T-cell (primary cell): ENCODE measurements at regions not wholly inside any gene's neighbourhood (a gene's known extent, or its start where the extent isn't known, plus 50 kb on each side); places are given as distances from the start of the nearest gene placed in this dataset.

Source experiments
- ATAC-seq, 4 experiments: fragments of 200-7000 bp in 3 of 4; fragments of 150-1000 bp in 1 of 4; cut with Tn5 transposase; replicated peaks in 1 of 4; 1 replicate in 3 of 4; 2 replicates in 1 of 4; pipeline ENCODE4 v1.10.0; 2021; ENCODE audit warnings: moderate library complexity in 3 of 4, mild to moderate bottlenecking in 2 of 4, moderate number of reproducible peaks in 1 of 4
- CTCF ChIA-PET, 2 donors: fragments of 300-600 bp; sonication (Branson Sonifier 250); formaldehyde crosslinking; loops; one replicate each; lab custom pipeline; 2022; ENCODE audit warnings: antibody characterized with exemption in 2 of 2; lab: Charles Lee
- POLR2A ChIA-PET, 2 donors: fragments of 300-600 bp; sonication (Branson Sonifier 250); formaldehyde crosslinking; loops; one replicate each; lab custom pipeline; 2022; ENCODE audit warnings: antibody characterized with exemption in 2 of 2; lab: Charles Lee
- DNase-seq, 35 experiments: peaks; one replicate each; pipeline versions ENCODE4 v3.0.0 to v3.0.0-alpha.2; 2013 to 2023
- H3K27ac ChIP-seq: one replicate; pipeline ENCODE4 v1.5.1; 2013; ENCODE audit warnings: low read length
- H3K27me3 ChIP-seq, 2 experiments: replicated peaks in 1 of 2; 1 replicate in 1 of 2; 2 replicates in 1 of 2; pipeline versions ENCODE4 v1.6.1 to v1.7.0; 2013; ENCODE audit warnings: low read length in 1 of 2, mixed read lengths in 1 of 2; ENCODE audit not compliant: control insufficient read depth in 2 of 2, insufficient read depth in 2 of 2; ENCODE audit errors: extremely low read depth in 1 of 2
- H3K36me3 ChIP-seq, 2 donors: 1 replicate in 1 of 2; 2 replicates in 1 of 2; pipeline versions ENCODE4 v1.6.1 to v1.7.0; 2013; ENCODE audit warnings: low read length in 1 of 2; ENCODE audit not compliant: control insufficient read depth in 2 of 2, insufficient read depth in 1 of 2; ENCODE audit errors: extremely low read depth in 1 of 2
- H3K4me1 ChIP-seq, 2 experiments: 1 replicate in 1 of 2; 2 replicates in 1 of 2; pipeline versions ENCODE4 v1.6.1 to v1.7.0; 2013; ENCODE audit warnings: low read length in 2 of 2, mixed read lengths in 1 of 2; ENCODE audit not compliant: insufficient read depth in 2 of 2, control insufficient read depth in 1 of 2; ENCODE audit errors: extremely low read depth in 1 of 2
- H3K4me3 ChIP-seq, 2 donors: 1 replicate in 1 of 2; 2 replicates in 1 of 2; pipeline versions ENCODE4 v1.5.1 to v1.7.0; 2013; ENCODE audit warnings: mild to moderate bottlenecking in 2 of 2, low read length in 1 of 2, moderate library complexity in 1 of 2; ENCODE audit not compliant: control insufficient read depth in 1 of 2; ENCODE audit errors: extremely low read depth in 1 of 2
- H3K9me3 ChIP-seq: 2 replicates; pipeline ENCODE4 v1.7.0; 2013
- H3K27ac Mint-ChIP-seq, 2 donors: one replicate each; pipeline ENCODE4 v1.8.0; 2020 to 2021; ENCODE audit warnings: mild to moderate bottlenecking in 2 of 2, mixed read lengths in 2 of 2
- H3K27me3 Mint-ChIP-seq, 2 donors: one replicate each; pipeline ENCODE4 v1.8.0; 2021 to 2022; ENCODE audit warnings: mixed read lengths in 2 of 2
- H3K36me3 Mint-ChIP-seq: one replicate; pipeline ENCODE4 v1.8.0; 2021; ENCODE audit warnings: mixed read lengths
- H3K4me1 Mint-ChIP-seq, 3 donors: one replicate each; pipeline ENCODE4 v1.8.0; 2020 to 2022; ENCODE audit warnings: mixed read lengths in 3 of 3, mild to moderate bottlenecking in 1 of 3
- H3K4me3 Mint-ChIP-seq, 3 donors: one replicate each; pipeline ENCODE4 v1.8.0; 2020 to 2022; ENCODE audit warnings: mild to moderate bottlenecking in 3 of 3, mixed read lengths in 3 of 3, moderate library complexity in 3 of 3
- H3K9me3 Mint-ChIP-seq, 3 donors: one replicate each; pipeline ENCODE4 v1.8.0; 2020 to 2022; ENCODE audit warnings: mixed read lengths in 3 of 3
- WGBS: methylation state at CpG from one replicate; pipeline ENCODE4 v1.1.5; 2013; ENCODE audit warnings: missing lambda C conversion rate; ENCODE audit not compliant: insufficient coverage; 5-methylcytosine and 5-hydroxymethylcytosine counted together

DNA sequence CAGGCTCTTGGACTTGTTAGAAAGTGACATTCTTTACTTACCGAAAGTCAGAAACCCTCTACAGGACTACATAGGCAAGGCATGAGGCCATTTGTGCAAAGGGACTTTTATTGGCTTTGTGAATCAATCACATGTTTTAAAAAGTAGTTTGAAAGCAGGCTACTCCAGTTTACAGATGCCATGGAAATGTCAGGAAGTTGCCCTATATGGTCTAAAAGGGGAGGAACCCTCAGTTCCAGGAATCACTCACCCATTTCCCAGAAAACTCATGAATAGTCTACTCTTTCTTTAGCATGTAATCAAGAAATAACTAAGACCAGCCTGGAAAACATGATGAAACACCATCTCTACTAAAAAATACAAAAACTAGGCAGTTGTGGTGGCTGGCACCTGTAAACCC is 51.0 kb upstream of the MKRN3 start:
- no peaks in the 10 kb centered on the region for H3K9me3 ChIP-seq
- no peak overlapping the region for H3K27ac ChIP-seq
- no CpG with 5 or more reads among the region's 1 CpG for WGBS
- ChIA-PET CTCF (no interaction called here), POLR2A (no interaction called here)
- Mint-ChIP-seq H3K36me3 (no peaks in the 10 kb centered on the region), H3K27me3 (peaks cover 0 to 3% of the 10 kb centered on the region in 2 donors), H3K4me3 (no peak overlapping the region), H3K27ac (no peak overlapping the region), H3K4me1 (no peaks in the 10 kb centered on the region), H3K9me3 (peaks cover 6 to 16% (median 11%) of the 10 kb centered on the region in 3 donors)
- H3K36me3 ChIP-seq: no peaks in the 10 kb centered on the region
- no peak overlapping the region for H3K4me3 ChIP-seq
- DNase-seq: no peak
- ATAC-seq: no peak
- H3K4me1 ChIP-seq: no peaks in the 10 kb centered on the region
- H3K27me3 ChIP-seq: no peaks in the 10 kb centered on the region

DNA sequence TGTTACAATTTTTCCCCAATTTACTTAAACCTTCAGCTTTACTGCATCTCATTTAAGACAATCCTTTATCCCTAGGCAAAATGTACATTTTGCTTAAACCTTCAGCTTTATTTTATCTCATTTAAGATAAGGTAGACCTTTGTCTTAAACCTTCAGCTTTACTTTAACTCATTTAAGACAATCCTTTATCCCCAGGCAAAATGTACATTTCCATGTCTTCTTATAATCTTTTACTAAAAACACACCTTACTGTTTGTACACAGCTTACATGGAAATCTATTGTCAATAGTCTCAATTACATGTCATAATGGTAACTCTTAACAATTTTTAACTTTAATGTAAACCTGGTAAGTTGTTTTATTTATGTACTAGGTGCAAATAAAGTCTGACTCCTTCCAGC is 58.7 kb upstream of the MKRN3 start:
- H3K27ac Mint-ChIP-seq: no peak overlapping the region
- no peaks in the 10 kb centered on the region for H3K4me1 Mint-ChIP-seq
- no peak overlapping the region for H3K4me3 Mint-ChIP-seq
- H3K4me1 ChIP-seq: no peaks in the 10 kb centered on the region
- ATAC-seq: no peak
- H3K36me3 ChIP-seq: no peaks in the 10 kb centered on the region
- no peaks in the 10 kb centered on the region for H3K27me3 ChIP-seq
- H3K9me3 Mint-ChIP-seq: peaks cover 6 to 15% (median 13%) of the 10 kb centered on the region in 3 donors
- ChIA-PET POLR2A (no interaction called here), CTCF (no interaction called here)
- DNase-seq: no peak
- no peaks in the 10 kb centered on the region for H3K36me3 Mint-ChIP-seq
- H3K27ac ChIP-seq: no peak overlapping the region
- H3K9me3 ChIP-seq: no peaks in the 10 kb centered on the region
- peaks cover 0 to 3% of the 10 kb centered on the region in 2 donors for H3K27me3 Mint-ChIP-seq
- no peak overlapping the region for H3K4me3 ChIP-seq

DNA sequence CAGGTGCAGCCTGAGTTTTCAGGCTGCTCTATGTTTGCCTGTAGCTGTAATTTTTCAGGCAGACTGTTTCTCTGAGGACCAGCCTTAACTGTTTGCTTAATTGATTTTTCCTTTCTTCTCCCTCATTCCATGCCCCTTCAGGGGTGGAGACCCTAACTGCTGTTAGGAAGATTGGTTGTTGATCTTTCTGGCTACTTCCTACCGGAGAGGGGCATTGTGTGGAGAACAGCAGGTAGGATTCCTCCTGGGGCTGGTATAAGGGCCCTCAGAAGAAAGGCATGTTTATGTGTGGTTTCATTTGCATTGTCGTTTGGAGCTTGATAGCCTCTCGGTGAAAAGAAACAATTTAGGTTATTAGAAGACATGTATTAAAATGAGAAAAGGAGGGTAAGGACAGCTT is 56.9 kb upstream of the GOLGA6L2 start:
- DNase-seq: no peak
- Histone ChIP-seq H3K27me3 (no peaks in the 10 kb centered on the region), H3K4me1 (no peaks in the 10 kb centered on the region), H3K36me3 (no peaks in the 10 kb centered on the region), H3K9me3 (no peaks in the 10 kb centered on the region), H3K27ac (no peak overlapping the region), H3K4me3 (no peak overlapping the region)
- Mint-ChIP-seq H3K36me3 (no peaks in the 10 kb centered on the region), H3K4me1 (no peaks in the 10 kb centered on the region), H3K4me3 (no peak overlapping the region), H3K9me3 (peaks cover 0 to 3% (median 0%) of the 10 kb centered on the region in 3 donors), H3K27me3 (peaks cover 3 to 4% of the 10 kb centered on the region in 2 donors), H3K27ac (no peak overlapping the region)
- ATAC-seq: peak in 1 of 4 experiments; percentile 33
- POLR2A ChIA-PET: no interaction called here
- CTCF ChIA-PET: interaction anchor here in 1 of 2 donors (0.5 to 0.7 kb wide), 2 partner anchors 10 to 21 kb away, joined by 3 read pairs; no protein-coding TSS in a partner anchor
- 55% methylated on average over 2 of the region's 3 CpGs for WGBS

DNA sequence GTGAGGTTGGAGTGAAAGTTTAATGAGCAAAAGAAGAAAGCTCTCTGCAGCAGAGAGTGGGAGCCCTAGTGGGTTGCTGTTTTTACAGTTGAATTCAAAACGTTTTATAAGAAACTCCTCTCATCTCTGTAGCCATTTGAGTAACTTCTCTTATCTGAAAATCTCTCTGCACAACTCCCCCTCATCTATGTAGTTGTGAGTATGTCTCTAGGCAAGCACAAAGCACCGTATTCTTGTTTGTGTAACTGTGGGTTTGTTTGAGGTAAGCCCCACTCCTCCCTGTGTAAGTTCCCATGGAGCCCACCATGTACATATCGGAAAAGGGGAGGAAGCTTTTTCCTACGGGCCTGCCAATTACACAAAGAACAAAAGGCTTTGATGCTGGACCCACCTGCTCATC is 56.5 kb upstream of the GOLGA6L2 start:
- H3K36me3 Mint-ChIP-seq: no peaks in the 10 kb centered on the region
- H3K27ac ChIP-seq: no peak overlapping the region
- H3K4me1 ChIP-seq: no peaks in the 10 kb centered on the region
- CTCF ChIA-PET: interaction anchor here in 1 of 2 donors (0.5 to 0.7 kb wide), 2 partner anchors 10 to 21 kb away, joined by 3 read pairs; no protein-coding TSS in a partner anchor
- no peak overlapping the region for H3K4me3 Mint-ChIP-seq
- H3K9me3 ChIP-seq: no peaks in the 10 kb centered on the region
- DNase-seq (no peak), ATAC-seq (peak in 1 of 4 experiments; percentile 13)
- H3K9me3 Mint-ChIP-seq: peaks cover 0 to 3% (median 0%) of the 10 kb centered on the region in 3 donors
- WGBS: 37% methylated on average over 2 of the region's 4 CpGs
- H3K27ac Mint-ChIP-seq: no peak overlapping the region
- no peaks in the 10 kb centered on the region for H3K27me3 ChIP-seq
- H3K36me3 ChIP-seq: no peaks in the 10 kb centered on the region
- POLR2A ChIA-PET: no interaction called here
- H3K4me1 Mint-ChIP-seq: no peaks in the 10 kb centered on the region
- peaks cover 3 to 4% of the 10 kb centered on the region in 2 donors for H3K27me3 Mint-ChIP-seq
- H3K4me3 ChIP-seq: no peak overlapping the region

DNA sequence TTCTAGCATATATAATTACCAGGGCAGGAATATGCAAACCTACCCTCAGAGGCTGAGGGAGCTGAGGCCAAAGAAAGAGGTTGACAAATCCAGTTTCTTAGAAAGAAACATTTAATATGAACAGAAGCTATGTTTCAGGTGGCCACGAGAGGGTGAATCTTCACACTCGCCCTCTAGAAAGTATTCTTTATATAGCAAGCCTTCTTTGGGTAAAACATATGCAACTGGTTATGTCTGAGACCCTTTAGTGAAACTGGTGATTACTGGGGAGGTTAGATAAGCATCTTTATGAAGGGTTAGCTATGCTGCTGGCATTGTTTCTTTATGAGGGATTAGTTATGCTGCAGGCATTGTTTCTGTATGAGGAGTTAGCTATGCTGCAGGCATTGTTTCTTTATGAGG is 50.7 kb upstream of the GOLGA6L2 start:
- ChIA-PET CTCF (interaction anchor here in 1 of 2 donors (0.9 kb wide), 1 partner anchor 11 kb away, joined by 3 read pairs; no protein-coding TSS in a partner anchor), POLR2A (no interaction called here)
- Mint-ChIP-seq H3K27me3 (peaks cover 1 to 7% of the 10 kb centered on the region in 2 donors), H3K9me3 (peaks cover 0 to 7% (median 0%) of the 10 kb centered on the region in 3 donors), H3K4me1 (no peaks in the 10 kb centered on the region), H3K27ac (no peak overlapping the region), H3K4me3 (no peak overlapping the region), H3K36me3 (no peaks in the 10 kb centered on the region)
- Histone ChIP-seq H3K27me3 (no peaks in the 10 kb centered on the region), H3K36me3 (no peaks in the 10 kb centered on the region), H3K4me1 (no peaks in the 10 kb centered on the region), H3K4me3 (no peak overlapping the region), H3K27ac (no peak overlapping the region), H3K9me3 (no peaks in the 10 kb centered on the region)
- DNase-seq (peak in 2 of 35 experiments; percentile 1 to 4), ATAC-seq (no peak)
- WGBS: no CpG with 5 or more reads among the region's 2 CpGs
